ENCODE measurements at regions not wholly inside any gene's neighbourhood (a gene's known extent, or its start where the extent isn't known, plus 50 kb on each side); places are given as distances from the start of the nearest gene placed in this dataset.

- no peaks in the 10 kb centered on the region for H3K79me2 ChIP-seq (ENCODE audit: control insufficient read depth, insufficient read depth, low read length)
- TF ChIP-seq EZH2 (IDR thresholded peaks at IDR 0.05; ENCODE audit: low read length), result no peak
- no peak for TF ChIP-seq CTCF (optimal IDR thresholded peaks at IDR 0.05 in 1 of 3, IDR thresholded peaks at IDR 0.05 in 1 of 3, conservative IDR thresholded peaks at IDR 0.05 in 1 of 3; ENCODE audit: extremely low read depth in 1 of 3, insufficient read depth in 2 of 3, low read length in 3 of 3)
- no peak overlapping the region for H3K9ac ChIP-seq (ENCODE audit: control insufficient read depth, extremely low read depth, insufficient read depth, low read length)
- H3K36me3 ChIP-seq (ENCODE audit: control insufficient read depth in 2 of 2, extremely low read depth in 1 of 2, insufficient read depth in 2 of 2, low read length in 2 of 2), result no peaks in the 10 kb centered on the region
- H3K4me1 ChIP-seq (ENCODE audit: control insufficient read depth, extremely low read depth, insufficient read depth, low read length), result peaks cover 20% of the 10 kb centered on the region
- H3K9me3 ChIP-seq (ENCODE audit: control insufficient read depth, low read depth, low read length), result no peaks in the 10 kb centered on the region
- no peaks in the 10 kb centered on the region for H3K9me1 ChIP-seq (ENCODE audit: control insufficient read depth, extremely low read depth, insufficient read depth, low read length)
- no peak overlapping the region for H3K4me2 ChIP-seq (ENCODE audit: control insufficient read depth, extremely low read depth, insufficient read depth, low read depth, low read length)
- no peaks in the 10 kb centered on the region for H3K27me3 ChIP-seq (ENCODE audit: control insufficient read depth, extremely low read depth, insufficient read depth, low read length)
- dilution Hi-C loops (cut with MboI; ENCODE audit: extremely low pct_ligation_motif_present, low sequenced_read_pairs), result no loop called here
- H2AFZ ChIP-seq (ENCODE audit: control insufficient read depth, low read length), result no peak overlapping the region
- H3K27ac ChIP-seq (ENCODE audit: control insufficient read depth, insufficient read depth, low read length), result no peak overlapping the region
- H3K4me3 ChIP-seq (ENCODE audit: control insufficient read depth in 2 of 3, extremely low read depth in 1 of 3, insufficient read depth in 2 of 3, low read depth in 1 of 3, low read length in 3 of 3), result no peak overlapping the region
- FAIRE-seq (no peak), DNase-seq (ENCODE audit: low read depth, low spot score) (no peak)
- H4K20me1 ChIP-seq (ENCODE audit: control insufficient read depth, extremely low read depth, insufficient read depth, low read length), result no peaks in the 10 kb centered on the region
Observed at GRCh38 chr13:47252627-47253026, 355.8 kb upstream of the HTR2A start.

GRCh38 chr13:47251771-47252170 is 354.9 kb upstream of the HTR2A start:
- DNase-seq (ENCODE audit: low read depth, low spot score), result no peak
- Histone ChIP-seq H4K20me1 (ENCODE audit: control insufficient read depth, extremely low read depth, insufficient read depth, low read length) (no peaks in the 10 kb centered on the region), H3K9me1 (ENCODE audit: control insufficient read depth, extremely low read depth, insufficient read depth, low read length) (no peaks in the 10 kb centered on the region), H3K4me1 (ENCODE audit: control insufficient read depth, extremely low read depth, insufficient read depth, low read length) (peaks cover 16% of the 10 kb centered on the region), H3K4me2 (ENCODE audit: control insufficient read depth, extremely low read depth, insufficient read depth, low read depth, low read length) (no peak overlapping the region), H3K36me3 (ENCODE audit: control insufficient read depth in 2 of 2, extremely low read depth in 1 of 2, insufficient read depth in 2 of 2, low read length in 2 of 2) (no peaks in the 10 kb centered on the region), H3K79me2 (ENCODE audit: control insufficient read depth, insufficient read depth, low read length) (no peaks in the 10 kb centered on the region), H3K4me3 (ENCODE audit: control insufficient read depth in 2 of 3, extremely low read depth in 1 of 3, insufficient read depth in 2 of 3, low read depth in 1 of 3, low read length in 3 of 3) (no peak overlapping the region), H3K27ac (ENCODE audit: control insufficient read depth, insufficient read depth, low read length) (no peak overlapping the region), H3K9ac (ENCODE audit: control insufficient read depth, extremely low read depth, insufficient read depth, low read length) (no peak overlapping the region), H2AFZ (ENCODE audit: control insufficient read depth, low read length) (no peak overlapping the region), H3K27me3 (ENCODE audit: control insufficient read depth, extremely low read depth, insufficient read depth, low read length) (no peaks in the 10 kb centered on the region), H3K9me3 (ENCODE audit: control insufficient read depth, low read depth, low read length) (no peaks in the 10 kb centered on the region)
- no peak for FAIRE-seq
- TF ChIP-seq CTCF (optimal IDR thresholded peaks at IDR 0.05 in 1 of 3, IDR thresholded peaks at IDR 0.05 in 1 of 3, conservative IDR thresholded peaks at IDR 0.05 in 1 of 3; ENCODE audit: extremely low read depth in 1 of 3, insufficient read depth in 2 of 3, low read length in 3 of 3), result no peak
- no peak for TF ChIP-seq EZH2 (IDR thresholded peaks at IDR 0.05; ENCODE audit: low read length)
- dilution Hi-C loops (cut with MboI; ENCODE audit: extremely low pct_ligation_motif_present, low sequenced_read_pairs), result no loop called here
